ENCODE measurements at regions not wholly inside any gene's neighbourhood (a gene's known extent, or its start where the extent isn't known, plus 50 kb on each side); places are given as distances from the start of the nearest gene placed in this dataset.

GRCh38 chr2:134189009-134189720 lies 64.7 kb upstream of the MGAT5 start:
- DNase-seq = no peak

DNA sequence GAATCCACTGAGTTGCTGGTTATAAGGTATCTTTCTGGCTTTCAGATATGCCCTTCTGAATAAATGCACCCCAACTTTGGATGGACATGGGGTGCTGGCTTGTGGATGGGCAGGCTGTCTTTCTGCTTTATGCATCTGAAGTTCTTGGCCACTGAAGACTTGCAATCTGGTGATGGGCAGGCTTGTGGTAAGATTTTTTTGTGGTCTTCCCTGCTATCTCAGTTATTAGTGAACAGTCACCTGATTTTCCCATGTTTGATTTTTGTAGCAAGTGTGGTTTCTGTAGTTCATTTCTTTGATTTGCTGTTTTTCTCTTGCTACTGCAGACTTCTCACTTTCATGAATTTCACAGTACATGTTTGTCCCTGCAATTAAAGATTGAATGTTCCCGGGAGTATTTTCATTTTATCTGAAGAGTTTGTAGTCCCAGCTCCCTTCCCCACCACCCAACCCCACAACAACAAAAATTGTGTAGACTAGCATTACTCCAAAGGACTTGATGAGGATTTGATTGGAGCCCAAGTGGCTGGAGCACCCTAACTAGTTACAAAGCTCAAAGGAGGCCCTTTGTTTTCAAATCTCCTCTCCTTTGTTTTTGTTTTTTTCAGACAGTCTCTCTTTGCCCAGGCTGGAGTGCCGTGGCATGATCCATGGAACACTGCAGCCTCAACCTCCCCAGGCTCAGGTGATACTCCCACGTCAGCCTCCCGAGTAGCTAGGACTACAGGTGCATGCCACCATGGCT lies 63.6 kb upstream of the MGAT5 start:
- no peak for DNase-seq

DNA sequence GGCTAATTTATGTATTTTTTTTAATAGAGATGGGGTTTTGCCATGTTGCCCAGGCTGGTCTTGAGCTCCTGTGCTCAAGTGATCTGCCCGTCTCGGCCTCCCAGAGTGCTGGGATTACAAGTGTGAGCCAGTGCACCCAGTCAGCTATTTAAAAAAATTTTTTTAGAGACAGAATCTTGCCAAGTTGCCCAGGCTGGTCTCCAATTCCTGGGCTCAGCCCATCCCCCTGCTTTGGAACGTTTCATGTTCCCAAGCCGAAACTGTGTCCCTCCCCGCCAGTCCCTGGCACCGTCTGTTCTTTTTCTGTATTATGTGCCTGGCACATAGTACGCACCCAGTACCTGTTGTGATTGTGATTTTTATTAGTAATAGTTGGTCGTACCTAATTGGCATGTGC lies 63.1 kb upstream of the MGAT5 start:
- DNase-seq = no peak

- no peak for DNase-seq
Measured at GRCh38 chr2:134191835-134192234, 62.0 kb upstream of the MGAT5 start.

GRCh38 chr2:134193006-134193405 lies 60.9 kb upstream of the MGAT5 start:
- DNase-seq = no peak

- DNase-seq = no peak
Measured at GRCh38 chr2:134194519-134194918, 59.4 kb upstream of the MGAT5 start.

DNA sequence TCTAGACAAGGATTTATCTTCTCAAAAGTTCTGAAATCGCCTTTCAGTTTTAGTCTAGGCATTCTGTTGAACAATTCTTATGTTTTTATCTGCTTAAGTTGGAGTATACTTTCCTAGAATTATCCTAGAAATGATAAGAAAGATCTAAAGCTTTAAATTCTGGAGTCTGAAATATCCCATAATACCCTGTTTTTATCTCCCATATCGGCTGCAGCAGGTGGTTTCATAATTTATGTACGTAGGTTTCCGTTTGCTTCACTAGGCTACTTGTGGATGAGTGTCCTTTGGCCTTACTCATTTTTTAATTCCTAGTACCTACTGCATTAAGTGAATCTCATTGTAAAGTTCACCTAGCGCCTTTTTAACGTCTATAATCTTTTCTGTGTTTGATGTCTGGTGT lies 58.5 kb upstream of the MGAT5 start:
- no peak for DNase-seq

- no peak for DNase-seq
Measured at GRCh38 chr2:134197445-134197844, 56.4 kb upstream of the MGAT5 start.

- DNase-seq = no peak
Measured at GRCh38 chr2:134198006-134198634, 55.8 kb upstream of the MGAT5 start.

DNA sequence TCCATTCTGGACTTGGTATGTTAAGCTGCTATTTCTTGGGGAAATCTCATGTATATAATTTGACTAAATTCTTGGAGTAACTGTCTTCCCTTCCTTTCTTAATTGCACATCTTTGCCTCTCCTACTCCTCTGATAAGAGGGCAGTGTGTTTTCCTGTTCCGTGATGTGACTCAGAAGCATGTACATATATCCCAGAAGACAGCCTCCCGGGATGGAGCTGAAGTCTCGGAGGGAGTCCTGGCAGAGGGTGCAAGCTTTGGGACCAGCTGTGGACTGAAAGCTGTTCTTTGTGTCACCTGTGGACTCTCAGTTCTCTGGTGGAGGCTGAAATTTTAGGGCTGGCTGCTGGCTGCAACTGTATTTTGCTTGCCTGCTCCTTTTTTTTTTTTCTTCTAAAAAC lies 54.7 kb upstream of the MGAT5 start:
- DNase-seq = no peak

DNA sequence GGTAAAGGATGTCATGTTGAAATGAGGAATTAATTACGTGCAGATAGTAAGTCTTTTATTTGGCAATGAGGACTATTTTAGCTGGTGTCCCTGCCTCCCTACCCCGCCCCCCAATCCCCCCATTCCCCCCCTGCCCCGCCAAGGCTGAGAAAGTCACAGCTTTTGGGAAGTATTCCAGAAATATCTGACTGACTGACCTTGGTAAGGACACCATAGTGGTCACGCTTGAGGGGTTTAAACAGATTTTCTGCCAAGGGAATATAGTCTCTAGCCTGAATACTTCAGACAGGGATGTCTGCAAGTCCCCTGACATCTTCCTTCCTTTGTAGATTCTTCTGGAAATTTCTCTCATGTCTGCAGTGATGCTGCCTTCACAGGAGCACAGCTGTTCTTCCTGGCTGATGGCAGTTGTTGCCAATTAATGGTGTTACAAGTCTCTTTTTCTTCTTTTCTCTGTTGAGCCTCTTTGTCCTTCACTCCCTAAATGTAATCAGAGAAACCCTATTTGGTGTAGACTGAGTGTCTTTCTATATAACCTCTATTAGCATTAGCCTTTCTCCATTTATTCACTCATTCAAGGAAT lies 53.7 kb upstream of the MGAT5 start:
- no peak for DNase-seq

DNA sequence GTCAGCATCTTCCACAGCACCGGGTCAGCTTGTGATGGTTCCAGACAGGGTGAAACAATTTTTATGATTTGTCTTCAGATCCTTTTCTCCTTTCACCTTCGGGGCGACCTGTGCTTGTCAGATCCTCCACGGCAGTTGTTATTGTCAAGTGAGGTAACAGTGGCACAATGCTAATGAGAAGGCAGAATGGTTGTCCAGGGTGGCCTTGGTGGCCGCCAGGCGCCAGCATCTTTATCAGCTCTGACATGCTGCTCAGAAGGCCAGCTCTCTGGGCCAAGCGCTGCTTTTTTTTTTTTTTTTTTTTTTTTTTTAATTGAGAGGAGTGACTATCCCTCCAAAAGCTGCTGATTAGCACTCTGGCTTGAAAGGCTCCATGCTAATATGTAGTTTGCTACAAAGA lies 52.3 kb upstream of the MGAT5 start:
- no peak for DNase-seq

DNA sequence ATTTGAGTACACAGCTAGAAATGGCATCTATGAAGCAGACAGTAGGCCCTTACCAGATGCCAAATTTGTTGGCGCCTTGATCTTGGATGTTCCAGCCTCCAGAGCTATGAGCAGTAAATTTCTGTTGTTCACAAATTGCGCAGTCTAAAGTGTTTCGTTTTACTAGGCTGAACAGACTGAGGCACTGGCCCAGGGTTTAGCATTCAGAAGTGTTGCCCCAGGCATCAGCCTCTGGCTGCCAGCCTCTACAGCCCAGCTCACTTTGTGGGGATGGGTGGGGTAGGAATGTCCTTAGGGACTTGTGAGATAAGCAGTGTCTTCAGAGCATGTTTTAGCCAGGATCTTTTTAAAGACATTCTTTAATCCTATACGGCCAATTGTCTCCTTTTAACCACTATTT lies 51.5 kb upstream of the MGAT5 start:
- peak; percentile 54 for DNase-seq

- DNase-seq = no peak
Measured at GRCh38 chr2:134203175-134203574, 50.7 kb upstream of the MGAT5 start.
